HCT116 (cell line): ENCODE measurements at regions not wholly inside any gene's neighbourhood (a gene's known extent, or its start where the extent isn't known, plus 50 kb on each side); places are given as distances from the start of the nearest gene placed in this dataset.

Experiments used
- ATAC-seq: fragments of 200-7000 bp; cut with Tn5 transposase; 2 replicates; pipeline ENCODE4 v1.9.1; 2020; ENCODE audit warnings: mild to moderate bottlenecking, moderate library complexity
- BruUV-seq: library from RNA; stranded (reverse); fragments of 400-500 nt; replicated peaks from 2 replicates; lab custom pipeline; 2021; lab: Mats Ljungman, UMichigan
- CTCF ChIA-PET: fragments of 300-600 bp; sonication (Branson Sonifier 250); formaldehyde crosslinking; loops from one replicate; lab custom pipeline; 2021; ENCODE audit warnings: antibody characterized with exemption; lab: Charles Lee
- POLR2A ChIA-PET: fragments of 300-600, 350-600 bp; sonication (Branson Sonifier 250); formaldehyde crosslinking; loops from one replicate; lab custom pipeline; 2021; ENCODE audit warnings: antibody characterized with exemption; lab: Charles Lee
- RAD21 ChIA-PET, 2 experiments: fragments of 300-600 bp; sonication (Branson Sonifier 250); formaldehyde crosslinking; loops; one replicate each; lab custom pipeline; 2023; ENCODE audit warnings: low total read pairs in 2 of 2; ENCODE audit not compliant: uncharacterized antibody in 2 of 2, unreplicated experiment in 2 of 2, low non-redundant PET in 1 of 2; lab: Charles Lee
- DNase-seq: peaks from one replicate; pipeline ENCODE4 v3.0.0-alpha.2; 2010; ENCODE audit warnings: low read depth, low spot score
- H2AFZ ChIP-seq: fragments of 200-600 bp; shearing (Covaris generic), sonication (generic); 2 replicates; pipeline ENCODE4 v1.6.1; 2017; ENCODE audit warnings: low read depth, mixed run types, mixed read lengths, antibody characterized with exemption, low read length; ENCODE audit not compliant: poor library complexity, severe bottlenecking
- H3K27ac ChIP-seq: 2 replicates; pipeline ENCODE4 v1.5.1; 2012; ENCODE audit warnings: low read depth, low read length
- H3K27me3 ChIP-seq: fragments of 200-600 bp; sonication (generic); 2 replicates; pipeline ENCODE4 v1.6.1; 2016; ENCODE audit warnings: mixed run types, low read length, mixed read lengths; ENCODE audit not compliant: insufficient read depth
- H3K36me3 ChIP-seq, 2 experiments: fragments of 200-500 bp in 1 of 2; fragments of 200-600 bp in 1 of 2; sonication (Bioruptor generic) in 1 of 2; sonication (generic) in 1 of 2; 2 replicates each; pipeline versions ENCODE4 v1.5.1 to v1.6.1; 2014 to 2016; ENCODE audit warnings: low read length in 2 of 2, inconsistent platforms in 1 of 2, mixed read lengths in 1 of 2, mixed run types in 1 of 2; ENCODE audit not compliant: insufficient read depth in 2 of 2, control insufficient read depth in 1 of 2
- H3K4me1 ChIP-seq, 2 experiments: fragments of 200-600 bp in 1 of 2; sonication (generic) in 1 of 2; 2 replicates each; pipeline versions ENCODE4 v1.5.1 to v1.6.1; 2012 to 2017; ENCODE audit warnings: low read length in 2 of 2, inconsistent platforms in 1 of 2, mild to moderate bottlenecking in 1 of 2, mixed read lengths in 1 of 2, mixed run types in 1 of 2, moderate library complexity in 1 of 2; ENCODE audit not compliant: insufficient read depth in 2 of 2, control insufficient read depth in 1 of 2
- H3K4me2 ChIP-seq: fragments of 200-600 bp; sonication (generic); 2 replicates; pipeline ENCODE4 v1.6.1; 2017; ENCODE audit warnings: mixed run types, low read length, mixed read lengths
- H3K4me3 ChIP-seq, 2 experiments: fragments of 200-600 bp in 1 of 2; sonication (generic) in 1 of 2; replicated peaks in 1 of 2; 2 replicates each; pipeline ENCODE4 v1.5.1; 2011 to 2016; ENCODE audit warnings: low read length in 2 of 2, control low read depth in 1 of 2, low read depth in 1 of 2, mild to moderate bottlenecking in 1 of 2, mixed read lengths in 1 of 2, mixed run types in 1 of 2
- H3K79me2 ChIP-seq: fragments of 200-600 bp; sonication (generic); 2 replicates; pipeline ENCODE4 v1.6.1; 2017; ENCODE audit warnings: mild to moderate bottlenecking, mixed run types, low read length, moderate library complexity, mixed read lengths; ENCODE audit not compliant: insufficient read depth
- H3K9ac ChIP-seq: fragments of 200-600 bp; sonication (generic); 2 replicates; pipeline ENCODE4 v1.6.1; 2016; ENCODE audit warnings: low read length, mixed read lengths
- H3K9me2 ChIP-seq: fragments of 200-600 bp; sonication (generic), shearing (Covaris generic); 2 replicates; pipeline ENCODE4 v1.6.1; 2017; ENCODE audit warnings: mixed run types, mild to moderate bottlenecking, moderate library complexity; ENCODE audit not compliant: insufficient read depth
- H3K9me3 ChIP-seq, 2 experiments: fragments of 200-500 bp in 1 of 2; fragments of 200-600 bp in 1 of 2; sonication (Bioruptor generic) in 1 of 2; sonication (generic) in 1 of 2; 2 replicates each; pipeline ENCODE4 v1.6.1; 2014 to 2017; ENCODE audit warnings: low read length in 2 of 2, mixed read lengths in 2 of 2, inconsistent platforms in 1 of 2, low read depth in 1 of 2, mild to moderate bottlenecking in 1 of 2, mixed run types in 1 of 2, moderate library complexity in 1 of 2; ENCODE audit not compliant: control insufficient read depth in 1 of 2, insufficient read depth in 1 of 2
- H4K20me1 ChIP-seq: fragments of 200-600 bp; sonication (generic), shearing (Covaris generic); 2 replicates; pipeline ENCODE4 v1.6.1; 2017; ENCODE audit warnings: mixed run types, mild to moderate bottlenecking, moderate library complexity; ENCODE audit not compliant: insufficient read depth
- CBX3 ChIP-seq: IDR thresholded peaks from 2 replicates; pipeline ENCODE4 v1.6.1; 2012; ENCODE audit warnings: low read depth
- CTCF ChIP-seq, 3 experiments: fragments of 200-600 bp in 1 of 3; sonication (generic) in 1 of 3; IDR thresholded peaks in 2 of 3; conservative IDR thresholded peaks in 1 of 3; 2 replicates each; pipeline ENCODE4 v1.5.1; 2012 to 2017; ENCODE audit warnings: low read depth in 2 of 3, low read length in 2 of 3, antibody characterized with exemption in 1 of 3, borderline replicate concordance in 1 of 3, control low read depth in 1 of 3, mild to moderate bottlenecking in 1 of 3, mixed read lengths in 1 of 3, mixed run types in 1 of 3, moderate library complexity in 1 of 3; ENCODE audit not compliant: insufficient read depth in 1 of 3
- EGR1 ChIP-seq: IDR thresholded peaks from 2 replicates; pipeline ENCODE4 v1.6.1; 2012; ENCODE audit warnings: low read depth
- EZH2 ChIP-seq: fragments of 200-600 bp; sonication (generic); IDR thresholded peaks from 2 replicates; pipeline ENCODE4 v1.6.1; 2017; ENCODE audit warnings: antibody characterized with exemption, mixed run types
- EZH2phosphoT487 ChIP-seq: fragments of 200-600 bp; IDR thresholded peaks from 2 replicates; pipeline ENCODE4 v1.6.1; 2018; ENCODE audit warnings: antibody characterized with exemption, borderline replicate concordance
- POLR2AphosphoS5 ChIP-seq: IDR thresholded peaks from 2 replicates; pipeline ENCODE4 v1.6.1; 2011; ENCODE audit warnings: mild to moderate bottlenecking, low read depth, low read length, moderate library complexity
- RAD21 ChIP-seq: IDR thresholded peaks from 2 replicates; pipeline ENCODE4 v1.6.1; 2012; ENCODE audit warnings: low read depth, mild to moderate bottlenecking
- SIN3A ChIP-seq: IDR thresholded peaks from 2 replicates; pipeline ENCODE4 v1.6.1; 2012; ENCODE audit warnings: low read depth
- ZBTB33 ChIP-seq: IDR thresholded peaks from 2 replicates; pipeline ENCODE4 v1.6.1; 2011; ENCODE audit warnings: mild to moderate bottlenecking, low read length, moderate library complexity; ENCODE audit not compliant: insufficient replicate concordance; ENCODE audit errors: extremely low read depth
- intact Hi-C: fragments of 100-400 bp; cut with micrococcal nuclease; formaldehyde crosslinking; loops from 2 replicates; pipeline ENCODE4 v1.10.0; 2022
- TF ChIP-seq, protein P1 (sequence below): IDR thresholded peaks from 2 replicates; pipeline ENCODE4 v1.6.1; 2012
- TF ChIP-seq, protein P2 (sequence below): IDR thresholded peaks from 2 replicates; pipeline ENCODE4 v1.6.1; 2012; ENCODE audit warnings: low read depth

- ChIA-PET CTCF (no interaction called here), RAD21 (no interaction called here), POLR2A (no interaction called here)
- no TSS peak for BruUV-seq
- ATAC-seq: no peak
- intact Hi-C loops: no loop called here
- H3K4me2 ChIP-seq: no peak overlapping the region
- H3K9me2 ChIP-seq: no peaks in the 10 kb centered on the region
- H3K27me3 ChIP-seq: 0 out of 2 replicates have a peak, but pooled peaks cover 5% of the 10 kb centered on the region
- H3K79me2 ChIP-seq: no peaks in the 10 kb centered on the region
- DNase-seq: no peak
- H3K4me1 ChIP-seq: no peaks in the 10 kb centered on the region
- no peak overlapping the region for H3K4me3 ChIP-seq
- no peaks in the 10 kb centered on the region for H3K36me3 ChIP-seq
- H4K20me1 ChIP-seq: no peaks in the 10 kb centered on the region
- H3K9ac ChIP-seq: no peak overlapping the region
- H2AFZ ChIP-seq: no peak overlapping the region
- no peaks in the 10 kb centered on the region for H3K9me3 ChIP-seq
- H3K27ac ChIP-seq: no peak overlapping the region
- no peak for TF ChIP-seq SIN3A
- no peak for TF ChIP-seq ZBTB33
- TF ChIP-seq, protein P1, sequence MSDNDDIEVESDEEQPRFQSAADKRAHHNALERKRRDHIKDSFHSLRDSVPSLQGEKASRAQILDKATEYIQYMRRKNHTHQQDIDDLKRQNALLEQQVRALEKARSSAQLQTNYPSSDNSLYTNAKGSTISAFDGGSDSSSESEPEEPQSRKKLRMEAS: no peak
- TF ChIP-seq RAD21: no peak
- TF ChIP-seq EZH2phosphoT487: no peak
- no peak for TF ChIP-seq EZH2
- no peak for TF ChIP-seq EGR1
- TF ChIP-seq, protein P2, sequence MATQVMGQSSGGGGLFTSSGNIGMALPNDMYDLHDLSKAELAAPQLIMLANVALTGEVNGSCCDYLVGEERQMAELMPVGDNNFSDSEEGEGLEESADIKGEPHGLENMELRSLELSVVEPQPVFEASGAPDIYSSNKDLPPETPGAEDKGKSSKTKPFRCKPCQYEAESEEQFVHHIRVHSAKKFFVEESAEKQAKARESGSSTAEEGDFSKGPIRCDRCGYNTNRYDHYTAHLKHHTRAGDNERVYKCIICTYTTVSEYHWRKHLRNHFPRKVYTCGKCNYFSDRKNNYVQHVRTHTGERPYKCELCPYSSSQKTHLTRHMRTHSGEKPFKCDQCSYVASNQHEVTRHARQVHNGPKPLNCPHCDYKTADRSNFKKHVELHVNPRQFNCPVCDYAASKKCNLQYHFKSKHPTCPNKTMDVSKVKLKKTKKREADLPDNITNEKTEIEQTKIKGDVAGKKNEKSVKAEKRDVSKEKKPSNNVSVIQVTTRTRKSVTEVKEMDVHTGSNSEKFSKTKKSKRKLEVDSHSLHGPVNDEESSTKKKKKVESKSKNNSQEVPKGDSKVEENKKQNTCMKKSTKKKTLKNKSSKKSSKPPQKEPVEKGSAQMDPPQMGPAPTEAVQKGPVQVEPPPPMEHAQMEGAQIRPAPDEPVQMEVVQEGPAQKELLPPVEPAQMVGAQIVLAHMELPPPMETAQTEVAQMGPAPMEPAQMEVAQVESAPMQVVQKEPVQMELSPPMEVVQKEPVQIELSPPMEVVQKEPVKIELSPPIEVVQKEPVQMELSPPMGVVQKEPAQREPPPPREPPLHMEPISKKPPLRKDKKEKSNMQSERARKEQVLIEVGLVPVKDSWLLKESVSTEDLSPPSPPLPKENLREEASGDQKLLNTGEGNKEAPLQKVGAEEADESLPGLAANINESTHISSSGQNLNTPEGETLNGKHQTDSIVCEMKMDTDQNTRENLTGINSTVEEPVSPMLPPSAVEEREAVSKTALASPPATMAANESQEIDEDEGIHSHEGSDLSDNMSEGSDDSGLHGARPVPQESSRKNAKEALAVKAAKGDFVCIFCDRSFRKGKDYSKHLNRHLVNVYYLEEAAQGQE: no peak
- no peak for TF ChIP-seq CTCF (IDR thresholded peaks at IDR 0.05 in 2 of 3, conservative IDR thresholded peaks at IDR 0.05 in 1 of 3; ENCODE audit: borderline replicate concordance in 1 of 3, insufficient read depth in 1 of 3, low read depth in 2 of 3, low read length in 2 of 3)
- no peak for TF ChIP-seq CBX3
- no peak for TF ChIP-seq POLR2AphosphoS5
Observed at GRCh38 chr20:22529150-22530019, 55.0 kb downstream of the FOXA2 start.
